Trophoblast cell (in vitro differentiated cells and primary cell): ENCODE measurements at regions not wholly inside any gene's neighbourhood (a gene's known extent, or its start where the extent isn't known, plus 50 kb on each side); places are given as distances from the start of the nearest gene placed in this dataset.

Source experiments
- DNase-seq, 2 donors: peaks; one replicate each; pipeline ENCODE4 v3.0.0-alpha.2; 2016
- H2AFZ ChIP-seq: 2 replicates; pipeline ENCODE4 v1.6.1; 2013; ENCODE audit warnings: low read length, moderate library complexity, mild to moderate bottlenecking; ENCODE audit not compliant: insufficient read depth, poor library complexity
- H2AK5ac ChIP-seq: 2 replicates; pipeline ENCODE4 v1.6.1; 2013; ENCODE audit warnings: mild to moderate bottlenecking, low read length
- H2BK120ac ChIP-seq: 2 replicates; pipeline ENCODE4 v1.6.1; 2013; ENCODE audit warnings: low read length, mild to moderate bottlenecking, moderate library complexity; ENCODE audit not compliant: insufficient read depth, poor library complexity
- H2BK12ac ChIP-seq: 2 replicates; pipeline ENCODE4 v1.6.1; 2013; ENCODE audit warnings: mild to moderate bottlenecking, low read length, moderate library complexity
- H2BK5ac ChIP-seq: 2 replicates; pipeline ENCODE4 v1.6.1; 2013; ENCODE audit warnings: low read length, low read depth, moderate library complexity, mild to moderate bottlenecking; ENCODE audit not compliant: poor library complexity
- H3K14ac ChIP-seq: 2 replicates; pipeline ENCODE4 v1.6.1; 2013; ENCODE audit warnings: mild to moderate bottlenecking, low read length
- H3K18ac ChIP-seq: 2 replicates; pipeline ENCODE4 v1.6.1; 2013; ENCODE audit warnings: mild to moderate bottlenecking, low read length
- H3K23ac ChIP-seq: 2 replicates; pipeline ENCODE4 v1.6.1; 2013; ENCODE audit warnings: low read length
- H3K27ac ChIP-seq: 2 replicates; pipeline ENCODE4 v1.5.1; 2013; ENCODE audit warnings: low read depth, mild to moderate bottlenecking, inconsistent platforms, low read length, moderate library complexity
- H3K27me3 ChIP-seq: 2 replicates; pipeline ENCODE4 v1.6.1; 2013; ENCODE audit warnings: inconsistent platforms, mild to moderate bottlenecking, low read length, moderate library complexity; ENCODE audit not compliant: insufficient read depth
- H3K36me3 ChIP-seq, 2 experiments: 1 replicate in 1 of 2; 2 replicates in 1 of 2; pipeline ENCODE4 v1.6.1; 2013; ENCODE audit warnings: low read length in 2 of 2, mild to moderate bottlenecking in 2 of 2, moderate library complexity in 1 of 2; ENCODE audit not compliant: insufficient read depth in 2 of 2, control insufficient read depth in 1 of 2
- H3K4ac ChIP-seq: 2 replicates; pipeline ENCODE4 v1.6.1; 2013; ENCODE audit warnings: low read depth, mild to moderate bottlenecking, low read length, moderate library complexity
- H3K4me1 ChIP-seq, 2 experiments: 1 replicate in 1 of 2; 2 replicates in 1 of 2; pipeline ENCODE4 v1.6.1; 2013; ENCODE audit warnings: low read length in 2 of 2, mild to moderate bottlenecking in 2 of 2, moderate library complexity in 1 of 2; ENCODE audit not compliant: insufficient read depth in 2 of 2, control insufficient read depth in 1 of 2
- H3K4me2 ChIP-seq: 2 replicates; pipeline ENCODE4 v1.6.1; 2013; ENCODE audit warnings: inconsistent platforms, mild to moderate bottlenecking, low read length, moderate library complexity
- H3K4me3 ChIP-seq: 2 replicates; pipeline ENCODE4 v1.5.1; 2013; ENCODE audit warnings: mild to moderate bottlenecking, low read depth, low read length, inconsistent platforms
- H3K79me1 ChIP-seq: one replicate; pipeline ENCODE4 v1.6.1; 2013; ENCODE audit warnings: low read length
- H3K79me2 ChIP-seq: 2 replicates; pipeline ENCODE4 v1.6.1; 2013; ENCODE audit warnings: low read length, mild to moderate bottlenecking; ENCODE audit not compliant: control insufficient read depth, insufficient read depth, poor library complexity
- H3K9ac ChIP-seq: 2 replicates; pipeline ENCODE4 v1.6.1; 2013; ENCODE audit warnings: mild to moderate bottlenecking, low read length
- H3K9me3 ChIP-seq: 2 replicates; pipeline ENCODE4 v1.6.1; 2013; ENCODE audit warnings: low read depth, mild to moderate bottlenecking, control low read depth, inconsistent platforms, low read length; ENCODE audit not compliant: insufficient read depth
- H4K12ac ChIP-seq: 2 replicates; pipeline ENCODE4 v1.6.1; 2013; ENCODE audit warnings: low read depth, mild to moderate bottlenecking, low read length, moderate library complexity
- H4K8ac ChIP-seq: 2 replicates; pipeline ENCODE4 v1.6.1; 2013; ENCODE audit warnings: low read depth, mild to moderate bottlenecking, low read length, moderate library complexity
- H4K91ac ChIP-seq: one replicate; pipeline ENCODE4 v1.6.1; 2013; ENCODE audit warnings: low read depth, mild to moderate bottlenecking, low read length, moderate library complexity
- WGBS: extraction: QIAGEN DNeasy Blood & Tissue Kit; methylation state at CpG from one replicate; pipeline ENCODE4 v1.1.7; 2013; ENCODE audit warnings: missing lambda C conversion rate; ENCODE audit not compliant: insufficient read length, insufficient coverage; ENCODE audit errors: extremely low coverage; 5-methylcytosine and 5-hydroxymethylcytosine counted together

DNA sequence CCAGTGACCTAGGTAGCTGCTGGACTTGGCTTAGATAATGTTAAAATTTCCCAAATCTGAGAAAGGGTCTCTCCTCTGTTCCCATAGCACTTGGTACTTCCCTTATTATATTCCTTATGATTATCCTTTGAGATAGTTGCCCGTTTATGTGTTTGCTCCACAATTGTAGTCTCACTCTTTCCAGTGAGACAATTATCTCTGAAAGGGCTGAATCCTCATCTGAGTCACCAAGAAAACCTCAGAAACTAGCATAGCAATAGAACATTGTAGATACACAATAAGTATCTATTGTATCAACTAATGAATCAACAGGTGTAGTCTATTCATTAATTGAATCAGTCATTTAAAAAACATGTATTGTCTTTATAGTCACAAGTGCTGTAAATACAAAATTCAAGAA is 119.1 kb upstream of the FAR2 start:
- Histone ChIP-seq H3K27ac (no peak overlapping the region), H2AFZ (no peak overlapping the region), H2BK5ac (no peak overlapping the region), H3K36me3 (no peaks in the 10 kb centered on the region), H2BK120ac (no peak overlapping the region), H4K12ac (no peak overlapping the region), H3K4me2 (no peak overlapping the region), H3K4me1 (no peaks in the 10 kb centered on the region), H3K27me3 (no peaks in the 10 kb centered on the region), H3K23ac (no peak overlapping the region), H4K8ac (no peak overlapping the region), H2BK12ac (no peak overlapping the region), H4K91ac (no peak overlapping the region), H3K9me3 (no peaks in the 10 kb centered on the region), H3K79me2 (no peaks in the 10 kb centered on the region), H3K9ac (no peak overlapping the region), H3K79me1 (no peaks in the 10 kb centered on the region), H3K18ac (no peak overlapping the region), H3K4ac (no peak overlapping the region), H3K14ac (no peak overlapping the region), H3K4me3 (no peak overlapping the region), H2AK5ac (no peak overlapping the region)
- no peak for DNase-seq
- WGBS = no CpG with 5 or more reads among the region's 1 CpG

DNA sequence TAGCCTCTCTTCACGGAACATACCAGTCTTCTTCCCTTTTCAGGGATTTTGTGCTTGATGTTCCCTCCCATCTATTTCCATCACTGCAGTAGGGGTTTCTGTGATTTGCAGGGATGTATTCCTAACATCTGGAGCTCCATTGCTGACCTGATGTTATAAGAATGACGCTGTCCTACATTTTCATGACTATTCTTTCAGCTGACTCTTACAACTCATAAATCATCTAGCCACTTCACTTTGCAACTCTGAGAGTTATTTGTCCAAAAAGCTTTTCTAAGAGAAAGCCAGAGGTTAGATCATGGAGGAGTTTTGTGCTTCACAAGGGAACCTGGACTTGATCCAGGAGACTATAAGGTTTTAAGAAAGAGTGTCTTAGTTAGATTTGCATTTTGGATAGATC is 116.6 kb upstream of the FAR2 start:
- no peak overlapping the region for H4K91ac ChIP-seq
- H2BK5ac ChIP-seq = no peak overlapping the region
- H3K4ac ChIP-seq = no peak overlapping the region
- H3K23ac ChIP-seq = no peak overlapping the region
- WGBS = no CpG with 5 or more reads among the region's 2 CpGs
- no peak overlapping the region for H3K4me3 ChIP-seq
- no peaks in the 10 kb centered on the region for H3K79me2 ChIP-seq
- H3K9me3 ChIP-seq = no peaks in the 10 kb centered on the region
- no peak overlapping the region for H3K14ac ChIP-seq
- H3K27me3 ChIP-seq = no peaks in the 10 kb centered on the region
- no peak overlapping the region for H2AFZ ChIP-seq
- H3K4me1 ChIP-seq = no peaks in the 10 kb centered on the region
- DNase-seq = no peak
- no peak overlapping the region for H3K9ac ChIP-seq
- no peak overlapping the region for H4K8ac ChIP-seq
- H3K4me2 ChIP-seq = no peak overlapping the region
- no peak overlapping the region for H2AK5ac ChIP-seq
- no peak overlapping the region for H3K27ac ChIP-seq
- no peak overlapping the region for H2BK120ac ChIP-seq
- H3K36me3 ChIP-seq = no peaks in the 10 kb centered on the region
- no peaks in the 10 kb centered on the region for H3K79me1 ChIP-seq
- no peak overlapping the region for H2BK12ac ChIP-seq
- H4K12ac ChIP-seq = no peak overlapping the region
- H3K18ac ChIP-seq = no peak overlapping the region

- no CpG with 5 or more reads among the region's 2 CpGs for WGBS
- Histone ChIP-seq H2BK120ac (no peak overlapping the region), H3K4me1 (no peaks in the 10 kb centered on the region), H3K36me3 (no peaks in the 10 kb centered on the region), H3K4me3 (no peak overlapping the region), H3K4me2 (no peak overlapping the region), H4K8ac (no peak overlapping the region), H3K9ac (no peak overlapping the region), H4K12ac (no peak overlapping the region), H3K27ac (no peak overlapping the region), H2AK5ac (no peak overlapping the region), H3K9me3 (no peaks in the 10 kb centered on the region), H3K14ac (no peak overlapping the region), H3K27me3 (no peaks in the 10 kb centered on the region), H2BK5ac (no peak overlapping the region), H2AFZ (no peak overlapping the region), H3K79me1 (no peaks in the 10 kb centered on the region), H3K23ac (no peak overlapping the region), H3K18ac (no peak overlapping the region), H4K91ac (no peak overlapping the region), H2BK12ac (no peak overlapping the region), H3K4ac (no peak overlapping the region), H3K79me2 (no peaks in the 10 kb centered on the region)
- DNase-seq = no peak
Observed at GRCh38 chr12:29033519-29033918, 115.6 kb upstream of the FAR2 start.

DNA sequence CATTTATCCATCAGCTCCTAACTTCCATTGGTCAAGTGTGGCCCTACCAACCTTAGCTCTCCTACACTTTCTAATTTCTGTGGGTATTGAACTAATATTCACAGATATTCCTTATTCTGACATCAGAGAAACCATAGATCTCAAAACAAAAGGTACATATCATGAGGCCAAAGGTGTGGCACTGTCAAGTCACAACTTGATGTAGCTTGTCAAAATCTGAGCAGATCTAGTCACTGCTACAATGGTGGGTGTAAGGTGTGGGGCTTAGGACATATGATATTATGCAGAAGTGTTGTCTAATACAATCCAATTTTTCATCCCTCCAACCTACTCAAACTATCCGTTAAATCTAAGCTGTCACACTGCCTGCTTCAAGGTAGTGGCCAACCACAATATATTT is 114.0 kb upstream of the FAR2 start:
- no peak overlapping the region for H3K4me2 ChIP-seq
- no peak overlapping the region for H4K8ac ChIP-seq
- no peak overlapping the region for H4K12ac ChIP-seq
- no peaks in the 10 kb centered on the region for H3K36me3 ChIP-seq
- H4K91ac ChIP-seq = no peak overlapping the region
- H2AFZ ChIP-seq = no peak overlapping the region
- no peak overlapping the region for H3K9ac ChIP-seq
- DNase-seq = no peak
- no peak overlapping the region for H3K18ac ChIP-seq
- H3K79me2 ChIP-seq = no peaks in the 10 kb centered on the region
- no peak overlapping the region for H3K4me3 ChIP-seq
- H3K27ac ChIP-seq = no peak overlapping the region
- H3K4ac ChIP-seq = no peak overlapping the region
- H3K79me1 ChIP-seq = no peaks in the 10 kb centered on the region
- H3K9me3 ChIP-seq = no peaks in the 10 kb centered on the region
- no peak overlapping the region for H3K14ac ChIP-seq
- no peaks in the 10 kb centered on the region for H3K4me1 ChIP-seq
- no peak overlapping the region for H3K23ac ChIP-seq
- no peak overlapping the region for H2AK5ac ChIP-seq
- no peak overlapping the region for H2BK120ac ChIP-seq
- WGBS = no CpG with 5 or more reads among the region's 1 CpG
- H2BK12ac ChIP-seq = no peak overlapping the region
- H3K27me3 ChIP-seq = no peaks in the 10 kb centered on the region
- H2BK5ac ChIP-seq = no peak overlapping the region
